ENCODE measurements at regions not wholly inside any gene's neighbourhood (a gene's known extent, or its start where the extent isn't known, plus 50 kb on each side); places are given as distances from the start of the nearest gene placed in this dataset.
A peak's percentile ranks its signal among the peaks of the same experiment; 100 is the strongest.
"Not testable (repeated sequence)": the region's sequence is repeated elsewhere in the genome, so short reads cannot be mapped to it uniquely, and the experiment has no call there.

GRCh38 chr4:159673221-159673620, 570.3 kb downstream of the RAPGEF2 start:
- no peak for DNase-seq

DNA sequence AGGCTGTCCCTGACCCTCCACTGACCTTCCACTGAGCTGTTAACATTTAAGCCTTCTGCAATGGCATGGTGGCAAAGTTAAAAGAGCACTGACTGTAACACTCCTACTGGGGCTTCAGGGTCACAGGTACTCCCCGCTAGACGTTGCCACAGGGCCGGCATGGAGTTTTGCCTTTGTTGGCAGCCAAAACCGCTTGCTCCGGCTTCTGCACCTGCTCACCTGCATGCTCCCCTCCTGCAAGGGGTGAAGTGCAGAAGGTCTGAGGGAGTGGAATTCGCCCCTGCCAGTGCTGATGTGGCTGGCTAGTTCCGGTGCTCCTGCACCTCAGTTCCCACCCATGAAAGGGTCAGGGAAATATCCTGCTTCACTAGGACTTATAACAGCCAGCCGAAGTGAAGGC, 571.4 kb downstream of the RAPGEF2 start:
- no peak for DNase-seq

DNA sequence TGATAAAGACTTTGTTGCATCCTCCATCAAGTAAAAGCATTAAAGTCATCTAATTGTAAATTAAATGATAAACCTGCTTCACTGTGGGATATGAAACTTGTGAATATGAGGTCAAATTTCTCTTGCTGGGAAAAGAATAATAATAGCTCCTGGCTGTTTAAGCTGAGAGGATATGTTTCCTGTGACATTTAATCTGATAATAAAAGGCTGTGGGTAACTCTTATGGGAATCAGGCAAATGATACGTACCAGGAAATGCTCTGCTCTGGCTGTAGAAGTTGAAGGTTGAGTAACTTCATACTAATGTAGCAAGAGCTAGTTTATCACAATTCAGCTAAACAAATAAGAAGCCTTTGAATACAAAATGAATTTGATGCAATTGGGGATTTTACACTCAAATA, 574.6 kb downstream of the RAPGEF2 start:
- DNase-seq, result no peak

DNA sequence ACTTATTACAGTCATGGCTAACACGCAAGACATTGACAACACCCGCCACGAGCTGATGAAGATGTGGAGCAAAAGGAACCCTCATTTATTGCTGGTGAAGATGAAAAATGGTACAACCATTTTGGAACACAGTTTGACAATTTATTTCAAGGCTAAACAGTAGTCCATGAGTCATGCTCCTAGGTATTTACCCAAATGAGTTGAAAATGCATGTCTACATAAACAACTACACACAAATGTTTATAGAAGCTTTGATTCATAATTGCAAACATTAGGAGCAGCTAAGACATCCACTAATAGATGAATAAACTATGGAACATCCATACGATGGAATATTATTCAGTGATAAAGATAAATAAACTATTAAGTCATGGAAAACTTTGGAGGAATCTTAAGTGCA, 580.1 kb downstream of the RAPGEF2 start:
- no peak for DNase-seq

DNA sequence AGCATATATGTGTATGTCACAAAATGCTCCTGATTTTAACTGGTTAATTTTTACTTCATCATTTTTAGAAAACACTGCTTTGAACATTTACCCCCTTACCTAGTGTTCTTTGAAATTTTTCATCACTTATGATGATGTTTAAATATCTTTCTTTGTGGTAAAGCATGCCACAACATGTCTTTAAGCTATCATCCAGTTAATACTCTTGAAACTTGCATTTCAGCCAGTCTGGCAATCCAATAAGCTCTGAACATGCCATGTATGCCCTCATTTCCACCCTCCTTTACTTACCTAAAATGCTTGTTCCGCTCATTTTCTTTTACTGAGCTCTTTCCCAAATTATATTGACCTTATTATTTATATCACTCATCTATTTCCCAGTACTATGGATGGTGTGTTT, 581.2 kb downstream of the RAPGEF2 start:
- DNase-seq, result no peak

- no peak for DNase-seq
Measured at GRCh38 chr4:159685340-159686092, 582.6 kb downstream of the RAPGEF2 start.

DNA sequence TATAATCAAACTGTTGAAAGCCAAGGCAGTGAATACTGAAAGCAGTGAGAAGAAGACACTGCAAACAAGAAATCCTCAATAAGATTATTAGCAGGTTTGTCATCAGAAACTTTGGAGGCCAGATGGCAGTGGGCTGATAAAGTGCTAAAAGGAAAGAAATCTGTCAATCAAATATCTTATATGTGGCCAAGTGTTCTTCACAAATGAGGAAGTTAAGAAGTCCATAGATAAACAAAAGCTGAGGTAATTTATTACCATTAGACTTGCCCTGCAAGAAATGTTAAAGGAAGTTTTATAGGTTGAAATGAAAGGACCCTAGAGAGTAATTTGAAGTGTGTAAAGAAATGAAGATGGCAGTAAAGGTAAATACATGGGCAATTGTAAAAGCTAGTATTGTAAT, 586.6 kb downstream of the RAPGEF2 start:
- no peak for DNase-seq

- DNase-seq, result no peak
Measured at GRCh38 chr4:159697322-159698283, 594.7 kb downstream of the RAPGEF2 start.

DNA sequence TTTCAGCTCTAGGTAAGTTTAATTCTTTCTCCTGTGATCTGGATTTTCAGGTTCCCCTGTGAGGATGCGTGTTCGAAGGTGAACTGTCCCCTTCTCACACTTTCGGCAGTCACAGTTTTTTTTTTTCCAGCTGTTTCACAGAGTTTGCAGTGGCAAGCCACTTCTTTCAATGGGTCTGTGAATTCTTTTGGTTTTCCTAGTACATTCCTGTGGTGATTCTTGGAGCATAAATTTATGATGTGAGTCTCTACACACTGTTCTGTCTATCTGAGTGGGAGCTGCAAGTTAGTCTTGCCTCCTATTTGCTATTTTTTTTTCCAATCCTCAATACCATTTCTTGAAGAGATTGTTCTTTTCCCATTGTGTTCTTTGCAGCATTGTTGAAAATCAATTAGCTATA, 595.5 kb downstream of the RAPGEF2 start:
- DNase-seq, result peak; percentile 39

- DNase-seq, result no peak
Measured at GRCh38 chr4:159702200-159702599, 599.3 kb downstream of the RAPGEF2 start.

- no peak for DNase-seq
Measured at GRCh38 chr4:159705334-159705733, 602.5 kb downstream of the RAPGEF2 start.

- no peak for DNase-seq
Measured at GRCh38 chr4:159706704-159707103, 603.8 kb downstream of the RAPGEF2 start.

DNA sequence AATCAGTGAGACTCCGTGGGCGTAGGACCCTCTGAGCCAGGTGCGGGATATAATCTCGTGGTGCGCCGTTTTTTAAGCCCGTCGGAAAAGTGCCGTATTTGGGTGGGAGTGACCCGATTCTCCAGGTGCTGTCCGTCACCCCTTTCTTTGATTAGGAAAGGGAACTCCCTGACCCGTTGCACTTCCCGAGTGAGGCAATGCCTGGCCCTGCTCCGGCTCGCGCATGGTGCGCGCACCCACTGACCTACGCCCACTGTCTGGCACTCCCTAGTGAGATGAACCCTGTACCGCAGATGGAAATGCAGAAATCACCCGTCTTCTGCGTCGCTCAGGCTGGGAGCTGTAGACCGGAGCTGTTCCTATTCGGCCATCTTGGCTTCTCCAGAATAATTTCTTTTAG, 612.3 kb downstream of the RAPGEF2 start:
- DNase-seq, result not testable (repeated sequence)

DNA sequence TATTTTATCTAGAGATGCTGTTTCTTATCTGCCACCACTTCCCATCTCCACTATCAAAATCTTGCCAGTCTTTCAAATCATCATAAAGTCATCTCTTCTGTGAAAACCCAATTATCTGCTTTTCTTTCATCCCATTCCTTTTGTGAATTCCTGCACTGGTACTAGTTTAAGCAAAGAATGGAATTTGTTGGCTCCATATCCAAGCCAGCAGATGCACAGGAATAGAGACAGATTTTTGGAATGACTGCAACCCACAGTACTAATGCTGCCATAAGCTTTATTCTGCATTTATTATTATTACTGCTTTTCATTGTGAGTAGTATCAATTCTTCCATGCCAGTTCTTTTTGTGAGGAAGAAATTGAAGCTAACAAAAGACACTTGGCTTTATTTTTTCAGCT, 616.7 kb downstream of the RAPGEF2 start:
- no peak for DNase-seq

GRCh38 chr4:159722052-159722451, 619.2 kb downstream of the RAPGEF2 start:
- no peak for DNase-seq

GRCh38 chr4:159722918-159723317, 620.0 kb downstream of the RAPGEF2 start:
- DNase-seq, result no peak

GRCh38 chr4:159723341-159724048, 620.6 kb downstream of the RAPGEF2 start:
- no peak for DNase-seq

DNA sequence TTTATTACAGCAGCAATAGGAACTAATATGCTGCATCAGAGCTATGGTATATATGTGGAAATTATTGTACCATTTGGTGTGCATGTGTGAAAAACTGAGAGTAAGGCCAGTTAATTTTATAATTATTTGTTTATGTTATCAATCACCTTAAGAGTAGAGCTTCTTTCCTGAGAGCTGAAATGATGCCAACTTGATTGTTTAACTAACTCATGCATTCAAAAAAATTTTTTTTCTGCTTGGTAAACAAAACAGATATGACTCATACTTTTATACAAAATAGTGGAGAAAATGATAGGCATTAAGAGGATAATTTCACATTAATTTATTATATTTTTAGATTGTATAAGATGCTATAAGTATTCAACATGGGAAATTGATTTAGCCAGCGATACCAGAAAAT, 622.7 kb downstream of the RAPGEF2 start:
- no peak for DNase-seq

DNA sequence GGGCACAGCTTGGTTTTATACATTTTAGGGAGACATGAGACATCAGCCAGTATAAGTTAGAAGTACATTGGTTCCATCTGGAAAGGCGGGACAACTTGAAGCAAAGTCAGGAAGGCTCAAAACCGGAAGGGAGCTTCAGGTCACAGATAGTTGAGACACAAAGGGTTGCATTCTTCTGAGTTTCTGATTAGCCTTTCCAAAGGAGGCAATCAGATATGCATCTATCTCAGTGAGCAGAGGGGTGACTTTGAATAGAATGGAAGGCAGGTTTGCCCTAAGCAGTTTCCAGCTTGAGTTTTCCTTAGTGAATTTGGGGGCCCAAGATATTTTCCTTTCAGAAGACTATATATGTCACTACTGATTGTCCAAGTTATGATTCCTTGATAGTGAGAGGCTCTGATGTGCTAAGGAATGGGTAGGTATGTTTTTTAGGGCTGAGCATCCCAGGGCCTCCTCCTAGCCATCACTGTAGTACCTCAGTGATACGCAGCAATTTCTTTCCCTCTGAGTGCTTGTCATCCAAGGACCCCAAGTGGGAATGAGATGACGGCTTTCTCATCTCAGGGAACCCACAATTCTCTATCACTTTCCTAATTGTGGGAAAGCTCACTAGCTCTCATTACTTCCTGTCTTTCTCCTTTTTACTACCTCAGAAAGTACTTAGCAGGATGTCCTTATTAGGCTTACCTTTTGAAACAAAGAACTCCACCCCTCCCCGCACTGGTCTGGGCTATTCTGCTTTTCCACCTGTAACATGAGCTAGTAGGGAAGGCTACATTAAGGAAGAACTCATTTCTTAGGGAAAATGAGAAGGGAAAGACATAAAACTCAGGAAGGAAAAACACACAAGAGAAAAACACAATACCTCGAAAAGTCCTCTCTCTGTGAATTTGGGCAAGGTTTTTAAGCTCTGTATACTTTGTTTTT, 632.7 kb downstream of the RAPGEF2 start:
- DNase-seq, result no peak

DNA sequence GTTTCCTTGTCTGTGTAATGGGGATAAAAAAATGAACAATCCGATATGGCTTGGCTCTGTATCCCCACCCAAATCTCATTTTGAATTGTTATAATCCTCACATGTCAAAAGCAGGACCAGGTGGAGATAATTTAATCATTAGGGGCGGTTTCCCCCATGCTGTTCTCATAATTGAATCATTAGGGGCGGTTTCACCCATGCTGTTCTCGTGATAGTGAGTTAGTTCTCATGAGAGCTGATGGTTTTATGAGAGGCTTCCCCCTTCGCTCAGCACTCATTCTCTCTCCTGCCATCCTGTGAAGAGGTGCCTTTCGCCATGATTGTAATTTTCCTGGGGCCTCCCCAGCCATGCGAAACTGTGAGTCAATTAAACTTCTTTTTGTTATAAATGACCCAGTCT, 633.5 kb downstream of the RAPGEF2 start:
- DNase-seq, result no peak

GRCh38 chr4:159743971-159744370, 641.1 kb downstream of the RAPGEF2 start:
- no peak for DNase-seq

DNA sequence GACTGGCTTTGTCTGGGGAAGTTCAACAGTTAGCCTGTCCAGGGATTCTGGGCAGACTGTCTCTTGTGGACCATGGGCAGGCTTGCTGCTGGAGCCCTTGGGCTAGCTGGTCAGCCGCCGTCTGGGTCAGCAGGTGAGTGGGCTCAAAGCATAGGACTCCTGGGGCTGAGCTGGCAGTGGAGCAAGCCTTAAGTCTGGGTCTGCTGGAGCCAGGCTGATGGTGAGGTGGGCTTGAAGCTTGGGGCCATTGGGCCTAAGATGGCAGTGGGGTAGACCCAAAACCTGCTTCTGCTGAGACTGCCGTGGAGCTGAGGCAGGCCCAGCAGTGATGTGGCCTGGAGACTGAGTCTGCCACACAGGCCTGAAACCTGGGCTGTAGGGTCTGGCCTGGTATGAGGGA, 645.1 kb downstream of the RAPGEF2 start:
- DNase-seq, result no peak
